ENCODE measurements at regions not wholly inside any gene's neighbourhood (a gene's known extent, or its start where the extent isn't known, plus 50 kb on each side); places are given as distances from the start of the nearest gene placed in this dataset.

DNA sequence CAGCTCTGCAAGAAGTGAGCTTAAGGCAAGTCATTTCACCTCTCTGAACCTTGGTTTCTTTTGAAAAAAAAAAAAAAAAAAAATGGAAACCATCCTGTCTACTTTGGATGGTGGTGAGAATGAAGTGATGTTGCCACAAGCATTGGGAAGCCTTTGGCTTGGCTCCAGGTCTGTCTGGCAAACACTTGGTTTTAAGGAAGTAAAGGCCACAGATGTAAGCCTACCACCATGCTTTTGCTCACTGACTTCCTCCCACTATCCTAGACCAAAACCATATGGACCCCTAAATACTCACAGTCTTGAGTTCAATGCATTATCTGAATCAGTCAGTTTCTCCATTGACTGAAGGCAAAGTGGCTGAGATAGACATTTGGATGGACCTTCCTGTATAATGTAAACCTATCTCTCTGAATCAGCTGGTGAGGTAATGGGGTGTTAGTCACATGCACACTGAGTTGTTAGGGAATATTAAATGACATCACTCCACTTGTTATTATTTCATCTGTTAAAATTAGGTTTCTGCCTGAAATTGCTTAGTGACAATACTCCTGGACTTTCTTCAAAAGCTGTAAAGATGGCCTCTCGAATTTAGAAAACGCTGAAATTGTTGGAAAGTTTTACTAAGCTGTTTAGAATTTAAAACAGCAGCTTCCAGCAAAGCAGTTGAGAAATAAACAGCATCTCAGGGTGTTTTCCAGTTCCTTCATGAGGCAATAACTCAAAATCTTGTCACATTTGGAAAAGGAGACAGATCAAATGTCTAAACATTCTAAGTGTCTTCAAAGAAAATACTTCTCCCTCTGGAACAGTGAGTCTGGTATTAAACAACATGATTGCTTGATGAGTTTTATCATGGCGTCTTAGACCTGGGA, 833.5 kb downstream of the DHX35 start (continued):
- TF ChIP-seq, protein P1, sequence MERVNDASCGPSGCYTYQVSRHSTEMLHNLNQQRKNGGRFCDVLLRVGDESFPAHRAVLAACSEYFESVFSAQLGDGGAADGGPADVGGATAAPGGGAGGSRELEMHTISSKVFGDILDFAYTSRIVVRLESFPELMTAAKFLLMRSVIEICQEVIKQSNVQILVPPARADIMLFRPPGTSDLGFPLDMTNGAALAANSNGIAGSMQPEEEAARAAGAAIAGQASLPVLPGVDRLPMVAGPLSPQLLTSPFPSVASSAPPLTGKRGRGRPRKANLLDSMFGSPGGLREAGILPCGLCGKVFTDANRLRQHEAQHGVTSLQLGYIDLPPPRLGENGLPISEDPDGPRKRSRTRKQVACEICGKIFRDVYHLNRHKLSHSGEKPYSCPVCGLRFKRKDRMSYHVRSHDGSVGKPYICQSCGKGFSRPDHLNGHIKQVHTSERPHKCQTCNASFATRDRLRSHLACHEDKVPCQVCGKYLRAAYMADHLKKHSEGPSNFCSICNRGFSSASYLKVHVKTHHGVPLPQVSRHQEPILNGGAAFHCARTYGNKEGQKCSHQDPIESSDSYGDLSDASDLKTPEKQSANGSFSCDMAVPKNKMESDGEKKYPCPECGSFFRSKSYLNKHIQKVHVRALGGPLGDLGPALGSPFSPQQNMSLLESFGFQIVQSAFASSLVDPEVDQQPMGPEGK (tag by site-specific recombination; IDR thresholded peaks at IDR 0.05) = no peak
- TF ChIP-seq ZNF658 (tag by site-specific recombination; IDR thresholded peaks at IDR 0.05) (no peak), ZNF521 (tag by site-specific recombination; IDR thresholded peaks at IDR 0.05) (no peak), ZSCAN16 (tag by site-specific recombination; IDR thresholded peaks at IDR 0.05) (no peak), SCRT2 (tag by site-specific recombination; IDR thresholded peaks at IDR 0.05) (peak; percentile 69), ZNF155 (tag by site-specific recombination; IDR thresholded peaks at IDR 0.05) (no peak), ZNF549 (tag by site-specific recombination; IDR thresholded peaks at IDR 0.05) (no peak), ZNF660 (tag by site-specific recombination; IDR thresholded peaks at IDR 0.05) (0 out of 2 replicates have a peak, but pooled peaks have one; percentile 17), ZNF571 (tag by site-specific recombination; IDR thresholded peaks at IDR 0.05) (no peak), WT1 (tag by site-specific recombination; IDR thresholded peaks at IDR 0.05) (no peak), MEIS1 (CRISPR knock-in tag; IDR thresholded peaks at IDR 0.05; ENCODE audit: borderline replicate concordance) (no peak), SALL2 (tag by site-specific recombination; IDR thresholded peaks at IDR 0.05; ENCODE audit: borderline replicate concordance) (no peak), ZNF654 (tag by site-specific recombination; IDR thresholded peaks at IDR 0.05; ENCODE audit: low read depth) (no peak), ZNF324 (tag by site-specific recombination; IDR thresholded peaks at IDR 0.05) (no peak), ZNF530 (tag by site-specific recombination; IDR thresholded peaks at IDR 0.05; ENCODE audit: low read depth) (no peak), MZF1 (tag by site-specific recombination; IDR thresholded peaks at IDR 0.05; ENCODE audit: borderline replicate concordance) (no peak), ZNF311 (tag by site-specific recombination; IDR thresholded peaks at IDR 0.05; ENCODE audit: borderline replicate concordance) (no peak), ZNF335 (tag by site-specific recombination; conservative IDR thresholded peaks at IDR 0.05) (peak; percentile 54), ZNF629 (tag by site-specific recombination; IDR thresholded peaks at IDR 0.05) (peak; percentile 77), GLIS1 (tag by site-specific recombination; IDR thresholded peaks at IDR 0.05) (no peak), ZNF157 (tag by site-specific recombination; IDR thresholded peaks at IDR 0.05) (no peak), OVOL3 (tag by site-specific recombination; IDR thresholded peaks at IDR 0.05) (no peak), ZNF664 (tag by site-specific recombination; IDR thresholded peaks at IDR 0.05) (no peak)
- TF ChIP-seq, protein P2, sequence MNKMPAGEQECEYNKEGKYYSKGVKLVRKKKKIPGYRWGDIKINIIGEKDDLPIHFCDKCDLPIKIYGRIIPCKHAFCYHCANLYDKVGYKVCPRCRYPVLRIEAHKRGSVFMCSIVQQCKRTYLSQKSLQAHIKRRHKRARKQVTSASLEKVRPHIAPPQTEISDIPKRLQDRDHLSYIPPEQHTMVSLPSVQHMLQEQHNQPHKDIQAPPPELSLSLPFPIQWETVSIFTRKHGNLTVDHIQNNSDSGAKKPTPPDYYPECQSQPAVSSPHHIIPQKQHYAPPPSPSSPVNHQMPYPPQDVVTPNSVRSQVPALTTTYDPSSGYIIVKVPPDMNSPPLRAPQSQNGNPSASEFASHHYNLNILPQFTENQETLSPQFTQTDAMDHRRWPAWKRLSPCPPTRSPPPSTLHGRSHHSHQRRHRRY (tag by site-specific recombination; IDR thresholded peaks at IDR 0.05) = no peak
- TF ChIP-seq, protein P3, sequence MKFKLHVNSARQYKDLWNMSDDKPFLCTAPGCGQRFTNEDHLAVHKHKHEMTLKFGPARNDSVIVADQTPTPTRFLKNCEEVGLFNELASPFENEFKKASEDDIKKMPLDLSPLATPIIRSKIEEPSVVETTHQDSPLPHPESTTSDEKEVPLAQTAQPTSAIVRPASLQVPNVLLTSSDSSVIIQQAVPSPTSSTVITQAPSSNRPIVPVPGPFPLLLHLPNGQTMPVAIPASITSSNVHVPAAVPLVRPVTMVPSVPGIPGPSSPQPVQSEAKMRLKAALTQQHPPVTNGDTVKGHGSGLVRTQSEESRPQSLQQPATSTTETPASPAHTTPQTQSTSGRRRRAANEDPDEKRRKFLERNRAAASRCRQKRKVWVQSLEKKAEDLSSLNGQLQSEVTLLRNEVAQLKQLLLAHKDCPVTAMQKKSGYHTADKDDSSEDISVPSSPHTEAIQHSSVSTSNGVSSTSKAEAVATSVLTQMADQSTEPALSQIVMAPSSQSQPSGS (tag by site-specific recombination; IDR thresholded peaks at IDR 0.05; ENCODE audit: low read depth) = peak; percentile 65; the same call in 1 of the 2 replicates
- TF ChIP-seq, protein P4, sequence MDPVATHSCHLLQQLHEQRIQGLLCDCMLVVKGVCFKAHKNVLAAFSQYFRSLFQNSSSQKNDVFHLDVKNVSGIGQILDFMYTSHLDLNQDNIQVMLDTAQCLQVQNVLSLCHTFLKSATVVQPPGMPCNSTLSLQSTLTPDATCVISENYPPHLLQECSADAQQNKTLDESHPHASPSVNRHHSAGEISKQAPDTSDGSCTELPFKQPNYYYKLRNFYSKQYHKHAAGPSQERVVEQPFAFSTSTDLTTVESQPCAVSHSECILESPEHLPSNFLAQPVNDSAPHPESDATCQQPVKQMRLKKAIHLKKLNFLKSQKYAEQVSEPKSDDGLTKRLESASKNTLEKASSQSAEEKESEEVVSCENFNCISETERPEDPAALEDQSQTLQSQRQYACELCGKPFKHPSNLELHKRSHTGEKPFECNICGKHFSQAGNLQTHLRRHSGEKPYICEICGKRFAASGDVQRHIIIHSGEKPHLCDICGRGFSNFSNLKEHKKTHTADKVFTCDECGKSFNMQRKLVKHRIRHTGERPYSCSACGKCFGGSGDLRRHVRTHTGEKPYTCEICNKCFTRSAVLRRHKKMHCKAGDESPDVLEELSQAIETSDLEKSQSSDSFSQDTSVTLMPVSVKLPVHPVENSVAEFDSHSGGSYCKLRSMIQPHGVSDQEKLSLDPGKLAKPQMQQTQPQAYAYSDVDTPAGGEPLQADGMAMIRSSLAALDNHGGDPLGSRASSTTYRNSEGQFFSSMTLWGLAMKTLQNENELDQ (tag by site-specific recombination; IDR thresholded peaks at IDR 0.05; ENCODE audit: low read depth) = no peak
- TF ChIP-seq, protein P5, sequence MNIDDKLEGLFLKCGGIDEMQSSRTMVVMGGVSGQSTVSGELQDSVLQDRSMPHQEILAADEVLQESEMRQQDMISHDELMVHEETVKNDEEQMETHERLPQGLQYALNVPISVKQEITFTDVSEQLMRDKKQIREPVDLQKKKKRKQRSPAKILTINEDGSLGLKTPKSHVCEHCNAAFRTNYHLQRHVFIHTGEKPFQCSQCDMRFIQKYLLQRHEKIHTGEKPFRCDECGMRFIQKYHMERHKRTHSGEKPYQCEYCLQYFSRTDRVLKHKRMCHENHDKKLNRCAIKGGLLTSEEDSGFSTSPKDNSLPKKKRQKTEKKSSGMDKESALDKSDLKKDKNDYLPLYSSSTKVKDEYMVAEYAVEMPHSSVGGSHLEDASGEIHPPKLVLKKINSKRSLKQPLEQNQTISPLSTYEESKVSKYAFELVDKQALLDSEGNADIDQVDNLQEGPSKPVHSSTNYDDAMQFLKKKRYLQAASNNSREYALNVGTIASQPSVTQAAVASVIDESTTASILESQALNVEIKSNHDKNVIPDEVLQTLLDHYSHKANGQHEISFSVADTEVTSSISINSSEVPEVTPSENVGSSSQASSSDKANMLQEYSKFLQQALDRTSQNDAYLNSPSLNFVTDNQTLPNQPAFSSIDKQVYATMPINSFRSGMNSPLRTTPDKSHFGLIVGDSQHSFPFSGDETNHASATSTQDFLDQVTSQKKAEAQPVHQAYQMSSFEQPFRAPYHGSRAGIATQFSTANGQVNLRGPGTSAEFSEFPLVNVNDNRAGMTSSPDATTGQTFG (tag by site-specific recombination; IDR thresholded peaks at IDR 0.05; ENCODE audit: borderline replicate concordance) = no peak
- TF ChIP-seq, protein P6, sequence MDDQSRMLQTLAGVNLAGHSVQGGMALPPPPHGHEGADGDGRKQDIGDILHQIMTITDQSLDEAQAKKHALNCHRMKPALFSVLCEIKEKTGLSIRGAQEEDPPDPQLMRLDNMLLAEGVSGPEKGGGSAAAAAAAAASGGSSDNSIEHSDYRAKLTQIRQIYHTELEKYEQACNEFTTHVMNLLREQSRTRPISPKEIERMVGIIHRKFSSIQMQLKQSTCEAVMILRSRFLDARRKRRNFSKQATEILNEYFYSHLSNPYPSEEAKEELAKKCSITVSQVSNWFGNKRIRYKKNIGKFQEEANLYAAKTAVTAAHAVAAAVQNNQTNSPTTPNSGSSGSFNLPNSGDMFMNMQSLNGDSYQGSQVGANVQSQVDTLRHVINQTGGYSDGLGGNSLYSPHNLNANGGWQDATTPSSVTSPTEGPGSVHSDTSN (CRISPR knock-in tag; IDR thresholded peaks at IDR 0.05) = no peak

Data from HEK293 (cell line).